GM12865 (cell line): ENCODE measurements at regions not wholly inside any gene's neighbourhood (a gene's known extent, or its start where the extent isn't known, plus 50 kb on each side); places are given as distances from the start of the nearest gene placed in this dataset.
A peak's percentile ranks its signal among the peaks of the same experiment; 100 is the strongest.

Experiments used
- DNase-seq: peaks from one replicate; pipeline ENCODE4 v3.0.0; 2010; ENCODE audit warnings: low read depth
- H3K4me3 ChIP-seq: 2 replicates; pipeline ENCODE4 v1.5.1; 2011; ENCODE audit warnings: mild to moderate bottlenecking, low read depth, low read length, control low read depth
- TF ChIP-seq, protein P1 (sequence below): IDR thresholded peaks from 2 replicates; pipeline ENCODE4 v1.5.1; 2011; ENCODE audit warnings: low read length, control low read depth, low read depth, inconsistent platforms; ENCODE audit not compliant: insufficient read depth; ENCODE audit errors: missing control alignments

DNA sequence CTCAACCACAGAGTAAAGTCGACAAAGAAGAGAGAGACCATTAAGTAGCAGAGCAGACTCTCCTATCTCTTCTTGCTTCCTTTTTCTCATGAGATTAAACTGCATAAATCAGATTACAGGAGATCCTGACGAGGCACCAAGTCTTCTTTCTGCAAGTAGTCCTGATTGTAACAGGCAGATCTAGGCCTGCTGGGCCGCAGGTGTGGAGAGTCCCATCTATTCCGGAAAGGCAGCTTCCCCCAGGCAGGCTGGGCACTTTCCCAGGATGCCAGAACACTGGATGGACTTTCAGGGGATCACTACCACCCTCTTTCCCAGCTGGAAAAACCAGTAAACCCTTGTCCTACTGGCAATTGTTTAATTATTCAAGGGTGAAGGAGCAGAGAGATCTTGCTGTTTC, 173.0 kb upstream of the CADM1 start:
- no peak overlapping the region for H3K4me3 ChIP-seq
- TF ChIP-seq, protein P1, sequence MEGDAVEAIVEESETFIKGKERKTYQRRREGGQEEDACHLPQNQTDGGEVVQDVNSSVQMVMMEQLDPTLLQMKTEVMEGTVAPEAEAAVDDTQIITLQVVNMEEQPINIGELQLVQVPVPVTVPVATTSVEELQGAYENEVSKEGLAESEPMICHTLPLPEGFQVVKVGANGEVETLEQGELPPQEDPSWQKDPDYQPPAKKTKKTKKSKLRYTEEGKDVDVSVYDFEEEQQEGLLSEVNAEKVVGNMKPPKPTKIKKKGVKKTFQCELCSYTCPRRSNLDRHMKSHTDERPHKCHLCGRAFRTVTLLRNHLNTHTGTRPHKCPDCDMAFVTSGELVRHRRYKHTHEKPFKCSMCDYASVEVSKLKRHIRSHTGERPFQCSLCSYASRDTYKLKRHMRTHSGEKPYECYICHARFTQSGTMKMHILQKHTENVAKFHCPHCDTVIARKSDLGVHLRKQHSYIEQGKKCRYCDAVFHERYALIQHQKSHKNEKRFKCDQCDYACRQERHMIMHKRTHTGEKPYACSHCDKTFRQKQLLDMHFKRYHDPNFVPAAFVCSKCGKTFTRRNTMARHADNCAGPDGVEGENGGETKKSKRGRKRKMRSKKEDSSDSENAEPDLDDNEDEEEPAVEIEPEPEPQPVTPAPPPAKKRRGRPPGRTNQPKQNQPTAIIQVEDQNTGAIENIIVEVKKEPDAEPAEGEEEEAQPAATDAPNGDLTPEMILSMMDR: no peak
- no peak for DNase-seq

DNA sequence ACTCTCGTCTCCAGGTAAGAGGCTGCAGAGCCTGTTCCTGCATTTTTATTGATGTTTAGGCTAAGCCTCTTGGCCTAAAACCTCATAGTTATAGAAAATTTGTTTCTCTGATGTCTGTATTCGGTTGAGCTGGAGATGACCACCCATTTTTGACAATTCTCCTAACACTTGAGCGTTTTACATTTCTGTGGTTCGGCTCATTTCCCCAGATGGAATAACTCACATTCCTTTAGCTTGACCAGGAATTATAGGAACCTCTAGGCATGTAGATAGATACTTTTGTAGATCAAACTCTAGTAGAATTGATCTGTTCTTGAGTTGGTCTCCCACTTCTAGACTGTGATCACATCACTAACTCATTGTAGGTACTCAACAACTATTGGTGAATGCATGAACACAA, 172.6 kb upstream of the CADM1 start:
- H3K4me3 ChIP-seq: no peak overlapping the region
- no peak for DNase-seq
- TF ChIP-seq, protein P1: no peak

DNA sequence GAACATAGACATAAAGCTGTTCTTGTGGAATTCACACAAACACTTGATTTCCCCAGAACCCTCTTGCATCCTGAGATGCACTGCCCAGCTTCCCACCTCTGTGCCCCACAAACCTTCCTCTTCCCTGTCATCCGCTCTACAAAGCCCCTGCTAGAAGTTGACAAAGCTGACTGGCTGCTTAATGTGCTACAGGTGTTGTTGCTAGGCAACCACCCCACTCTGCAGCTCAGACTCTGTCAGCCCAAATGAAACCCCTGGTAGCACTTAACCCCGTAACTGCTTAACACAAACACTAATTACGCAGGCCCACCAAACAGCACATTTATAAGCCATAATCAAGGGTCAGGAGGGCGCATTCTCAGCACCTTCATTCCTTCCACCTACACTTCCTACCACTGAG, 172.0 kb upstream of the CADM1 start:
- no peak overlapping the region for H3K4me3 ChIP-seq
- TF ChIP-seq, protein P1: no peak
- DNase-seq: peak; percentile 16

DNA sequence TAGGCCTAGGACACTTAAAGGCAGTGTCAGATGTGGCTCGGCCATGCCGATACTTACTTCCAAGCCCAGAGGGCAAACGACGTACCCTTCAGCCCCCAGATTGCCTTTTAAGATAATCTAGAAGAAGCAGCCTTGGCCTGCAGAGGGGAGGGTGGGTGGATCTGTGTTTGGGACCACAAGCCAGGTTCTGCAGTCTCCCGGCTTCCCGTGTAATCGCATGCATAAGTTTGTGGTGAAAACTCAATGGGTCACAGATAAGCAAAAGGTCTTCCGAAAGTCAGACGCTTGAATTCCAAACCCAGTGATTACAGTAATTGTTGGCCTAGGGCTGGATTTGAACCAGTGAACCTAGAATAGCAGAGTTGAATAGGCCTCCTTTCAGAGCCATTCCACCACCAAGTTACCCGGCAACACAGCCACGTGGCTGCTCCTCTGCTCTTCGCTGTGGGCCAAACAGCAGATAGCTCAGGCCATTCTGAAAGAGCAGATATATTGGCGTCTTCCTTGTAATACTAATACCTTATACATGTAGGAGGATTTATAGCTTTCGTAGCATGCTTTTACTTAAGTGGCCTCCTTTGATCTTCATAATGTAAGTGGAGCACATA, 170.8 kb upstream of the CADM1 start:
- no peak for DNase-seq
- no peak overlapping the region for H3K4me3 ChIP-seq
- TF ChIP-seq, protein P1: no peak

DNA sequence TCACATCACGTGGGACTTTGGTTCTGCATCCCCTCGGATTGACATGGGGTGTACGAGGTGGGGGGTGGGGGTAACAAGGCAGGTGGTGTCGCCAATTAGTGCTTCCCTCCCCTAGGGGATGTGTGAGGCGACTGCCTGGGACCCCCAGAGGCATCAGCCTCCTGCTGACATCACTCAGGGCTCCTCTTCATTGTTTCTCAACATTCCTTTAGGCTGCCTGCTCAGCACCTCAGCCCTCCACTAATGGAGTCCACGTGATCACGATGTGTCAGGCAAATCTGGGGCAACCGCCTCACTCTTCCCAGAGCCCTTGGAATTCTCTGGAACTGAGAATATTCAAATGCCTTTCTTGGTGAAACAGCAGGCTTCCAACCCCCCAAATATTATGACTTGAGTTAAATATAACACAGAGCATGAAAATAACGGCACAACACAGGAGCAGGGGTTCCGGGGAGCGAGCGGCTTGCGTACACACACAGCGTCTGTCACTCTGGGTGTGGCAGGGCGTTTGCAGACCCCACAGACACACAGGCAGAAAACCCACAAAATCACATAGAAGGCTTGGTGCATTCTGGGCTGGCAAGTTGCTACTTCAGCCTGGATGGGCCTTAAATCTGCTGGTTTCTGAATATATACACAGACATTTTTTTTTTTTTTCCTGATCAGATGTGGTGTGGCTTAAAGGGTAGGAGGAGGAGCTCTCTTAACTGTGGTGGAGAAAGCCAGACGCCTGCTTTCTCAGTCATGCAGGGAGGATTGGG, 170.1 kb upstream of the CADM1 start:
- TF ChIP-seq, protein P1: no peak
- DNase-seq: no peak

DNA sequence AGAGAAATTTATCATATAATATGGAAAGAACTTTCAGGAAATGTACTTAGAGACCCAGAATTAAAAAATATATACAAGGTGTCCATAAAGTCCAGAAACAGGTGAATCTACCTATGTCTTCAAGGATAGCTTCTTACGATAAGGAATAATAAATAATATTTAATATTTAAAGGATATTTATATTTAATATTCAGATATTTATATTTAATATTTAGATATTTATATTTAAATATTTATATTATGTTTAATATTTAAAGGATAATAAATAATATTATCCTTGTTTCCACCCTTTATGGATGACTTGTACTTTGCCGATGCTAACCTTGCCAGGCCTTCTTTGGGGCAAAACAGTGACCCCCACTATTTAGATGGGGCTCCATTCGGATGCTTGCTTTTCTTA, 169.5 kb upstream of the CADM1 start:
- DNase-seq: no peak
- H3K4me3 ChIP-seq: no peak overlapping the region
- TF ChIP-seq, protein P1: no peak

More for the DNA sequence above, 170.1 kb upstream of the CADM1 start:
- no peak overlapping the region for H3K4me3 ChIP-seq
